NOMO-1 treated with DMSO at 0.1 percent for 48 hours (cell line): ENCODE measurements at regions not wholly inside any gene's neighbourhood (a gene's known extent, or its start where the extent isn't known, plus 50 kb on each side); places are given as distances from the start of the nearest gene placed in this dataset.
A peak's percentile ranks its signal among the peaks of the same experiment; 100 is the strongest.

Experiments used
- DNase-seq: peaks from one replicate; lab custom pipeline; 2025; ENCODE audit not compliant: unreplicated experiment; lab: John Stamatoyannopoulos, UW

DNA sequence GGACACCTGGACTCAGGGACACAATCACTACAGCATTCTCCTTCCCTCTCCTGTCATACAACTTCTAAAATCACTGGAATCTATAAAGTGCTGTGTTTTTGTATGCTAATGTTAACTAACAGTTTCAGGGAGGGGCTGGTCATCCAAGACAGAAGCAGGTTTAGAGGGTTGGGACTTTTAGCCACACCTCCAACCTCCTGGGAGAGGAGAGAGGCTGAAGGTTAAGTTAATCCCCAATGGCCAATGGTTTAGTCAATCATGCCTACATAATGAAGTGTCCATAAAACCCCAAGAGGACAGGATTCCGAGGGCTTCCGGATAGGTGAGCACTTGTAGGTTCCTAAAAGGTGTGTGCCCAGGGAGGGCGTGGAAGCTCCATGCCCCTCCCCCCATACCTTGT is 219.3 kb upstream of the CTNNB1 start:
- DNase-seq: no peak

DNA sequence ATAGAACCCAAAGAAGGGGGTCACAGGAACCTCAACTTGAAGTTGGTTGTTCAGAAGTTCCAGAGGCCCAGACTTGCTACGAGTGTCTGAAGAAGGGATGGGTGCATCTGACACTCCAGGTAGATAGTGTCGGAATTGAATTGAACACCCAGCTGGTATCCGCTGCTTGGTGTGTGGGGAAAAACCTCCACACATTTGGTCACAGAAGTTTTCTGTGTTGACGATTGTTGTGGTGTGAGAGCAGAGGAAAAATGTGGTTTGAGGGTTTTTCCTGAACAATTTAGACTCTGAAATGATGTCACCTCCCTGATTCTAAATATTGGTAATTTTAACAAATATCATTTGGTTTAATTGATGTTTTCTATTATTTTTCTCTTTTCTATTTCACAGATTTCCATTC is 218.8 kb upstream of the CTNNB1 start:
- DNase-seq: no peak

DNA sequence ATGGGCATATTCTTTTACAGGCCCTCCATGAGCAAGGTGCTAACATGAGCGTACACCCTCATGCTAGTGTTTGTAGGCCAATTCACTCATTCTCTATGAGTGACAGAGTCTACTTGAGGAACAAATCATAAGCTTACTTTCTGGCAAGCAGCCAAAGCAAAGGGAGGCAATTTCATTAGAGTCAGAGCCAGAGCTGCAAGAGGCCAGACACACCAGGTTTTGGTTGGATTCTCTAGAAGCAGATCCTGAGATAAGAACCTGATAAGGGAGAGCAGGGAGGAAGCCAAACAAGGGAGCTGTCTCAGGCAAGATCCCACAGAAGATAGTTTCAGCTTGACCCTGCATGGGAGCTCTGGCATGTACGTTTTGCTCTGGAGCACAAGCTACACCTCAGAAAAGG is 214.1 kb upstream of the CTNNB1 start:
- DNase-seq: no peak

DNA sequence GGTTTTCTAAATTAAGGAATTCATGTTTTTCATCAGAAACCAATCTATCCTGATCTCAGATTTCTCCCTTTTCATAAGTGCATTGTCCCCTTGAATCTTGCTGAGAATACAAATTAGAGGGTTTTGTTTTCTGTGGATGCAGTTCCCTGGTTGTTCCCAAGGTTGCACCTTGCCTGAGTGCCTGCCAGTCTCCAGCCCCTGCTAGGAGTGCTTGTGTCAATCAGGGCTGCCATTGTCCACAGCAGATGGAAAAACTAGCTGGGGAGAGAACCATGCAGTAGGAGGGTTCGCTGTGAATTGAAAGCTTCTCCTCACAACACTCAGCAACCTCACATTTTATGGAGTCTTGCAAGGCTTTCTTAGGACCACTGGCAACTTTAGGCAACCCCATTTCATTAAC is 210.8 kb upstream of the CTNNB1 start:
- DNase-seq: no peak

DNA sequence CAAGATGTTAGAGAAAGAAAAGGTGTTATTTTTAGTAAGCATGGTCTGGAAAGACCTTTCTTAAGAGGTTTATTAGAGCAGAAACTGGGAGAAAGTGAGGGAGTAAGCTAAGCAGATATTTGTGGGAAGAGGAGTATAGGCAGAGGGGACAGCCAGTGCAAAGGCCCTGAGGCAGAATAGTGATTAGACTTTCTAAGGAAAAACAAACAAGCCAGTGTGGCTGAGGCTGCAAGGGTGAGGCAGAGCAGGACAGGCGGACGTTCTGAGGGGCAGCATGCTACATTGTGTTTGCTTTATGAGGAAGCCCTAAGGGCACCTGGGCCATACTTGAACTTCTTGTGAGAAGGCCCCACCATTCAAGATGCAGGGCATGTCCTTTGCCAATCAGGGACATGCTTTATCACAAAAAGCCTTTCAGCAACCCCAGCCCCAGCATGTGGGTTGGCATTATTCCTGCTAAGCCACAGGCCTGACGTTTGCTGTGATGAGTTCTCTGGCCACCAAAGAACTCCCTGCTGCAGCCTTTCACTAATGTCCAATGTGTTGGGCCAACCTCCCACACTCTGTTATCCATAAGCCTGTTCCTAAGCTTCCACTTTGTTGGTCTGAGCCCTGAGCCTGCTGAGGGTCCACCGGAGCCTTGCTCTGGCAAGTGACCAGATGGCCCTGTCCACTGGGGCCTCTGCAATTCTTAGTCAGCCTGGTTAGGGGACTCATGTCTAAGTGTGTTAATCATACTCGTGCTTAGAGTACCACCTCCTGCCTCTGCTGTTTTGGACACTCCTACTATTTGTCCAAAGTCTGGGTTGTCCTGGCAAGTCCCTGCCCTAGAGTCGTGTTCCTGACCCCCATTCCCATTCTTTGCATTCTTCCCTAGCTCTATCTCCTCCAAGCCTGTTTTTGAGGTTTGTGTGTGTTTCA is 209.9 kb upstream of the CTNNB1 start:
- no peak for DNase-seq

DNA sequence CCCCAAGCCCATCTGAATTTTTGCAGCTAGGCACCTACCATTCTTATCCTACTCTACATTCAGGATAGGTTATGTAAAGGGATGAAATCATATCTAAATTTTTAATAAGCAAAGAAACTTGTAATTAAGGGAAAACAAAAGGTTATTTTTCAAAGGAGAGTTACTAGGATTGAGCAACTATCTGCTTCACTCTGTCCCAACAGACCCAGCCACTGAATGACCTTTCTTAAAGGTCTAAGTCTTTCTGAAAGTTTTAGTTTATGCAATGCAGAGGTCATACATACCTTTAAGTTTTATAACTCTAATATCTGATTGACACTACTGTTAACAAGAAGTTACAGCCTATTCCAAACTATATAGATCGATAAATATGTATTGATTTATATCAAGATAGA is 209.2 kb upstream of the CTNNB1 start:
- DNase-seq: no peak

DNA sequence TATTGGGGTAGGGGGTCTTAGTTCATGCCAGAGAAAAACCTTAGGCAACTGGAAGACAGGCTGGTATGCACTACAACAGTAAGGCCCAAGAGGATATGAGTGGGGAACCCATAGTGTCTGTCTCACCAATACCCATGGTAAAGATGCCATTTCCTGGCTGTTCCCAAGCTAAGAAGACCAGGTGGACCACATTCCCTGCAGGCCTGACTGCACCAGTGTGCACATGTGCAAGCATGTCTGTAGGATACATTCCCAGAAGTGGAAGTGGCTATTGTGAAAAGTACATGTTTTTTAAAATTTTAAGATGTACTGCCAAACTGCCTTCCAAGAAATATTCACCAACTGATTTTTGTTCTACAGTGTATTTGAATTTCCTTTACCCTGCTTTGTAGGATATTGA is 207.3 kb upstream of the CTNNB1 start:
- no peak for DNase-seq

DNA sequence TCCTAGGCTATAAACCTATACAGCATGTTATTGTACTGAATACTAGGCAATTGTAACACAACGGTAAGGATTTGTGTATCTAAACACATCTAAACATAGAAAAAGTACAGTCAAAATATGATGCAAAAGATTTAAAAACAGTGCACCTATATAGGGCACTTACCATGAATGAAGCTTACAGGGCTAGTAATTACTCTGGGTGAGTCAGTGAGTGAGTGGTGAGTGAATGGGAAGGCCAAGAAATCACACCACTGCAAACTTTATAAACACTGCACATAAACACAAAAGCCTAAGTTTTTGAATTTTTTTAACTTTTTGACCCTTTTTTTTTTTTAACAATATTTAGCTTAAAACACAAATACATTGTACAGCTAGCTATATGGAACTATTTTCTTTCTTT is 204.7 kb upstream of the CTNNB1 start:
- DNase-seq: no peak

DNA sequence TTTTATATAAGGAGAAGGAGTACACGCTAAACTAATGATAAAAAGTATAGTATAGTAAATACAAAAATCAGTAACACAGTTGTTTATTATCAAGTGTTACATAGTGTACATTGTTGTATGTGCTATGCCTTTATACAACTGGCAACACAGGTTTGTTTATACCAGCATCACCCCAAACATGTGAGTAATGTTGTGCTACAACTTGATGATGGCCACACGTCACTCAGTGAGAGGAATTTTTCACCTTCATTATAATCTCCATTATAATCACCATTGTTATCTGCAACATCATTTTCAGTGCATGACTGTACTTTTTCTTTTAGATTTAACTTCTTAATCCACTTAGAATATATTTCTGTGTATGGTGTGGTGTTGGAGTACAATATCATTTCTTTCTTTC is 204.0 kb upstream of the CTNNB1 start:
- no peak for DNase-seq

DNA sequence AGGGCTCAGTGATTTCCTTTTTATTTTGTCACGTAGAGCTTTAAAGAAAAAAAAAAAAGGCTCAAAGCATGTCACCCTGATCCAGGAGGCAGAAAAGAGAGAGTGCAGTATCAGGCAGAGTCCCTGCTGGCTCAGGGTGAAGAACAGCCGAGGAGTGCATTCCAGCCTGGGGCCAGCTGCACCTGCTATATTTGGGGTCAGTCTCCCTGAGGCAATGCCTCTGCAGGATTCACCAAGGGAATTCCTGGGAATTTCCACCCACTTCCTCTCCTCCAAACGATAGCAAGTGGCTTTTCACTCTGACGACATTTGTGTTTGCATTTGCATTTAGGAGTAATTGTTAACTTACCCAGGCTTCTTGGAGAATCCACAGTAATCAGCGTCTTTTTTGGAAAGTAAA is 202.9 kb upstream of the CTNNB1 start:
- DNase-seq: no peak

DNA sequence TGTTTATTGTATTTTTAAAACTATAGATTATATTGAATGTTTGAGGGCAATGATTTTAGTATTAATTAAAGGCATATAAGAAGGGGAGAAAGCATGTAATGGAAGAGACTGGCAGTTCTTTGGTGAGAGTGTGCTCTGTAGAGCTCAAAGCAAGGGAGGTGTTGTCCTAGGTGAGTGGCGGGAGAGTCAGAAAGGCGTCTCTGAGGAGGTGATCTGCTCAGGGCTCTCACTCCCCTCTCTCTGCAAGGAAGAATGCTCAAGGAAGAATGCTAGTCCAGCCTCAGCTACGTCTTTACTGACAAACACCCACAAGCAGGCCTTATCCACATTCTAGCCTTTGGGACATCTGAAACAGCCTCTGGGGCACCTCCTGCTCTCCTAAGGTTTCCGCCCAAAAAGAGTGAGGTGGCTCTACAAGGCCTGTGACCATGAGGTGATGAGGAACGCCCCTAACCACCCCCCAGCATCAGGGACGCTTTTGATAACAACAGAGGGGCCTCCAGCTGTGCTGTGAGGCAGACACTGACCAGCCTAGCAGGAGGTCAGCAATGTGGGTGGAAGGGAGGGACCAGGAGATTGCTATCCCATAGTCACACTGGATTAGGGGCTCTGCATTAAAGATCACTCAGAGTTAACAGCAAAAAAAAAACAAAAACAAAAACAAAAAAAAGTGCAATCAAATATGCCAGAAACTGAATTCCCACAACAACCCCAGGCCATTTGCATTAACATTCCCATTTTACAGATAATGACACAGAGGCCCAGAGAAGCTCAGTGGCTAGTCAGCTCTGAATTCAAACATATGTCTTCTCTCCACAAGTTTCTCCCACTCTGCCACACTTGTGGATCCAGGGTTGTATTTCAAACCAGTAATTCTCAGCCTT is 202.2 kb upstream of the CTNNB1 start:
- no peak for DNase-seq

DNA sequence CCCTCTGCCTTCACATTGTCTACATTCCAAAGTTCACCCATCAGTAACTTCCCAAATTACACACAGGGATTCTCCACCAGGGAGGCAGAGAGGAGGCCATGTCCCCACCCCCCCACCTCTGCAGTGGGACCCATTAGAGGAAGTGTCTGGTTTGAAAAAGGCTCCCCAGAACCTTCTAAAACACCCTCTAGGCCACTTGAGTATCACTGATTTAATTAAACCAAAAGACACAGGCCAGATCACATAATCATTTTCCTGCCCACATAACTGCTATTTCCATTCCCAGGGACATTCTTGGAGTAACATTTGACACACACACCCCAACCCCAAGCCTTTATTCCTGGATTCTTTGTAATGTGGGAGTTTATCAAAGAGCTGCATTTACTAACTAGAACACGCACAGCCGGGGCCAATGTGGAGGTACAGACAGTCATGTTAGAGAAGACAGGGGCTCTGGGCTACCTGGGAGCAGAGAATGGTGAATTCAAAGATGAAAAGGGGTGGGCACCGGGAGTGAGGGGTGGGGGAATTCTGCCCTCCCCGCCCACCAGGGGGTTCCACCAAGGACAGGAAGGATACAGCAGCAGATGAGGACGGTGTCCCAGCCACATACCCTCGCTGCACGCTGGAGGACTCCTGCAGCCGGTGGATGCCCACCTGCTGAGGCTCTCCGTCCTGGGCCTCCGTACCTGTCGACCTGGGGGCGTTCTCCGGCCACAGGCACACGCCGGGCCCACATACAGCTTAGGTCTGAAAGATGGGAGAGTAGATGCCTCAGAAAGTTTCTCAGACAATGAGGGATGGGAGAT is 201.4 kb upstream of the CTNNB1 start:
- no peak for DNase-seq

DNA sequence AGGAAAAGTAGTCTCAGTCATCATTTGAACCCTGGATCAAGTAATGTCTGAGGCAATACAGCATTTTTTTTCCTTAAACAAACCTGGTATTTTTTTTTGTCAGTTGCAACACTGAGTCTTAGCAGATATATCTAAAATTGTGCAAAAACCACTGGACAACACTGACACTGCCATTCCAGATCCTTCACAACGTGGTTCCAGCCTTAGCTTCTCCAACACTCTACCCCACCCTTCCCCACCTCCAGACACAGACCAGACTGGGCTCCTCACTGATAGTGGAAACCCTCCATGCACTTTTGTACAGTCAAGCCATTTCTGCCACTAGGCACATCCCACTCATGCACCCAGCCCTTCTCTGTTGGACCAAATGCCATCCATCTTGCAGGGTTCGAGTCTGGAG is 199.6 kb upstream of the CTNNB1 start:
- no peak for DNase-seq

DNA sequence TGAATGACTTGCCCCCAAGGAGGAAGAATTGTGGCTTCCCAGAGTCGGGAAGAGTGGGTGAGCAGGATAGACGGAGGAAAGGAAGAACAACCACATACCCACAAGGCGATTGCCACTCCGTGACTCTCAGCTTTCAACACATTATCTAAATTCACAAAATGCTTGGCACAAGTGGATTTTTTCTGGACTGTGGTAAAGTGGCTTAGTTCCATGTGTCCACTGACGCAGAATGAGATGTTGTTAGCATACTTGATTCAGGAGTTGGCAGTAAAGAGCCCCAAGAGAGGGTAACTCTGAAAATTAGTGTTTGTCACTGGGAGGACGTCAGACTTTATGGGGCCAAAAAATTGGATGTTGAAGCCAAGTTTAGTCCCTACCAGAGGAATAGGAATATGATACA is 198.8 kb upstream of the CTNNB1 start:
- DNase-seq: no peak

DNA sequence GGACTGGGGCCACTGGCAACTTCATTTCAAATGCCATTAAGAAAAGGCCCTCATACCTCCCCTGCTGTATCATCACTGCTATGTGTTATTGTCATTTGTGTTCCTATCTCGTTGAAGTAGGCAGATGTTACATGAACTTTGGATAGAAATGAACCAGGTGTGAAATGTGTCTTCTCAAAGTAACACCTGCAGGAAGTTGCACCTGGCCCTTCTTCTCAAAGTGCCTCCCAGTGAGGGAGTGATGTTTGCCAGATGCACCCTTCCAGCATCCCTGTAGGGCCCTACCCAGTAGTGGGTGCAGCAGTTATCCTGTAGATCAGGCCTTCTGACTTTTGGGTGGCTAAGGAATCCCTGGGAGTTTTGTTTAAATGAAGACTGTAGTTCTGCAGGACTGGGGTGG is 197.7 kb upstream of the CTNNB1 start:
- no peak for DNase-seq

DNA sequence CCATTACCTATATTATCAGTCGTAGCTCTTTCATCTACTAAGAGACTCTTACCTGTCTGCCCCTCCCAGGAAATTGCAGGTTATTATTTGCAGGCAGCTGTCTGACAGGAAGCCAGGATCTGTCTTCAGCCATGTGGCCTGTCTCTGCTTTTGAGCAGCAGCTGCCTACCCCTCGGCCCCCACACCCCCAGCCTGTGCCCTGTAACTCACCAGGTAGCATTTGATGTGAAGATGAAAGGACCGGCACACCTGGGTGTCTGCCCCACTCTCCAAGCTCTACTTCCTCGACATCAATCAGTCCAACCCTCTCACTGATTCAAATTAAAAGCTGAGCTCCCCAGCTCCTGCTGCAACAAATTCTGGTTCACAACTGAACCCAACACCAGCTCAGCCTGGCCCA is 197.2 kb upstream of the CTNNB1 start:
- DNase-seq: no peak

DNA sequence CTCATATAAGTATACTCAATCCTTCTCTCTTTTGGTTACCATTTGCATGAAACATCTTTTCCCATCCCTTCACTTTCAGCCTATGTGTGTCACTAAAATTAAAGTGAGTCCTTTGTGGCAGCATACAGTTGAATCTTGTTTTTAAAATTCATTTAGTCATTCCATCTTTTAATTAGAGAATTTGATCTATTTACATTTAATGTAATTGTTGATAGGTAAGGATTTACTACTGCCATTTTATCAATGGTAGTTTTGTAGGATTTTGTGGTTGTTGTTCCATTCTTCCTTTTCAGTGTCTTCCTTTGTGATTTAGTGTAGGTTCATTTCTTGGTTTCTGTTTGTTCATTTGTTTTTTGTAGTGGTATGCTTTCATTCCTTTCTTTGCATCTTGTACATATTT is 191.9 kb upstream of the CTNNB1 start:
- DNase-seq: no peak

DNA sequence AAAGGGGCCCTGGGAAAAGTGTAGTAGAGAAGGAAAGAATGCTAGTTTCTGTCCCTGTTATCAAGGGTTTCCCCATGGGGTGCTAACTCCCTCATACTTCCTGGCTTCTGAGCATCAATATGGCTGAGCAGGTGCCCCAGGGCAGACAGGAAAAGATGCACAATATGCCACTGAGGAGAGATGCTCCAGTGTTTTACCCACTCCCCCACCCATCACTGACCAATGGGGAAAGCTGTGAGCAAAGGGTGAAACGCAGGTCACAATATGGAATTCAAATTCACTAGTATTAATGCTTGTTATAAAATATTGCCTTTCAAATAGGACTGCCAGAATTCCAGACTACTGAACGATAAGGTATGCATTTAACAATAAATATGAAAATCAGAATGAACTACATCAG is 187.5 kb upstream of the CTNNB1 start:
- DNase-seq: no peak

DNA sequence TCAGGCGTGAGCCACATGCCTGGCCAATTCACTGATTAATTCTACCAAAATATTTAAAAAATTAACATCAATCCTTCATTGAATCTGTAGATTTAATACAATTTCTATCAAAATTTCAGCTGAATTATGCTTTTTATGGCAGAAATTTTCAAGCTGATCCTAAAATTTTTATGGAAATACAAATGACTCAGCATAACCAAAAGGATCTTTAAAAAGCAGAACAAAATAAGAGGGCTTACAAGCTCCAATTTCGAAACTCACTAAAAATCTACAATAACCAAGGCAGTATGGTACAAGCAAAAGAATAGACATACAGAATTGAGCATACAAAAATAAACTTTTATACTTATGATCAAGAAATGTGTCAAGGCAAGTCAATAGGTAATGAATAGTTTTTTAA is 180.4 kb upstream of the CTNNB1 start:
- peak; percentile 29 for DNase-seq

DNA sequence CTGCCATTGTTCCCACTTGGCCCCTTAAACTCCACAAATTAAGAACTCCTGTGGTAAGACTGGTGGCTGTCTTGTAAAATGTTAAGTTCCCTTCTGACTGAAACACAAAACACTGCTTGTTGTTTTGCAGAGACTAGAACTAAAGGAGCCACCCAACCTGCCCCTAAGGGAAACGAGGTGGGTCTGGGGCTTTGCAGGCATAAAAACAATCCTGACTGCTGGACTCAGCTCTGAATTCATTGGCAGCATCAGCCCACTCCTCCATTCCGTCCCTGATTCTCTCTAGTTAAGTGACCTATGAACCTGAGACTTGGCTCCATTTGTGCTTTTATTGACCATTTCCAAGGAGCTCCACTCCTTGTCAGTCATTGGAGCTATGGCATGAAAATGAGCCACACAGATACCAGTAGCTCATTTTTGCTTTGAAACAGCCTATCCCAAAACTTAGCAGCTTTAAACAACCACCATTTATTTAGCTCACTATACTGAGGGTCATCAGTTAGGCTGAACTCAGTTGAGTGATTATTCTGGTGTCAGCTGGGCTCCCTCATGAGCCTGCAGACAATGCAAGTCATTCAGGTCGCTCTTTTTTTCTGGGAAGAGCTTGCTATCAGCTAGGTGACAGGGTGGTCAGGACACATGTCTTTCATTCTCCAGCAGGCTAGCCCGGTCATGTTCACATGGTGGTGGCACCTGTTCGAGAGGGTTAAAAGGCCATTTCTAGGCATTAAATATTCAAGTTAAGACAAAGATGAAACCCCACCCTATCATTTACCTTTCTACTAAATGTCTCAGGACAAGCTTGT is 175.1 kb upstream of the CTNNB1 start:
- DNase-seq: no peak
